ENCODE measurements at regions not wholly inside any gene's neighbourhood (a gene's known extent, or its start where the extent isn't known, plus 50 kb on each side); places are given as distances from the start of the nearest gene placed in this dataset.

GRCh38 chr12:127742231-127742630, 524.7 kb upstream of the TMEM132C start:
- TF ChIP-seq EZH2 (IDR thresholded peaks at IDR 0.05; ENCODE audit: insufficient read depth, poor library complexity, severe bottlenecking) = no peak
- TF ChIP-seq EZH2phosphoT487 (IDR thresholded peaks at IDR 0.05; ENCODE audit: insufficient read depth, low read depth) = no peak

Data from GM23248 (cell line).